HG02970 (cell line): ENCODE measurements at regions not wholly inside any gene's neighbourhood (a gene's known extent, or its start where the extent isn't known, plus 50 kb on each side); places are given as distances from the start of the nearest gene placed in this dataset.

ENCODE experiments used
- ATAC-seq: cut with Tn5 transposase; IDR thresholded peaks from one replicate; pipeline ENCODE4 v1.9.1; 2021; ENCODE audit warnings: mild to moderate bottlenecking, moderate library complexity, moderate number of reproducible peaks; ENCODE audit not compliant: unreplicated experiment, low FRiP score

GRCh38 chr10:3723766-3724165 lies 61.2 kb downstream of the KLF6 start:
- ATAC-seq = no peak

GRCh38 chr10:3720228-3721019 lies 64.6 kb downstream of the KLF6 start:
- no peak for ATAC-seq

- ATAC-seq = no peak
These were observed 65.8 kb downstream of the KLF6 start for GRCh38 chr10:3719024-3719843.

GRCh38 chr10:3716093-3716492 lies 68.9 kb downstream of the KLF6 start:
- no peak for ATAC-seq

- ATAC-seq = no peak
These were observed 70.0 kb downstream of the KLF6 start for GRCh38 chr10:3714967-3715366.

- no peak for ATAC-seq
These were observed 70.5 kb downstream of the KLF6 start for GRCh38 chr10:3714531-3714930.

- ATAC-seq = no peak
These were observed 72.3 kb downstream of the KLF6 start for GRCh38 chr10:3712707-3713106.

- no peak for ATAC-seq
These were observed 73.1 kb downstream of the KLF6 start for GRCh38 chr10:3711918-3712317.

GRCh38 chr10:3710764-3711163 lies 74.2 kb downstream of the KLF6 start:
- no peak for ATAC-seq

GRCh38 chr10:3709456-3710060 lies 75.5 kb downstream of the KLF6 start:
- ATAC-seq = no peak

- no peak for ATAC-seq
These were observed 76.2 kb downstream of the KLF6 start for GRCh38 chr10:3708852-3709251.

- no peak for ATAC-seq
These were observed 80.3 kb downstream of the KLF6 start for GRCh38 chr10:3704565-3705325.

- ATAC-seq = no peak
These were observed 82.4 kb downstream of the KLF6 start for GRCh38 chr10:3702569-3702968.

GRCh38 chr10:3702056-3702546 lies 82.9 kb downstream of the KLF6 start:
- no peak for ATAC-seq

- no peak for ATAC-seq
These were observed 83.5 kb downstream of the KLF6 start for GRCh38 chr10:3701491-3701890.

GRCh38 chr10:3700531-3701076 lies 84.4 kb downstream of the KLF6 start:
- ATAC-seq = no peak

GRCh38 chr10:3699916-3700315 lies 85.1 kb downstream of the KLF6 start:
- ATAC-seq = no peak

GRCh38 chr10:3698312-3698711 lies 86.7 kb downstream of the KLF6 start:
- ATAC-seq = no peak

GRCh38 chr10:3693698-3694080 lies 91.3 kb downstream of the KLF6 start:
- no peak for ATAC-seq

- ATAC-seq = no peak
These were observed 91.8 kb downstream of the KLF6 start for GRCh38 chr10:3693022-3693697.
